Lower lobe of right lung (tissue), 2 donors: ENCODE measurements at regions not wholly inside any gene's neighbourhood (a gene's known extent, or its start where the extent isn't known, plus 50 kb on each side); places are given as distances from the start of the nearest gene placed in this dataset.
A peak's percentile ranks its signal among the peaks of the same experiment; 100 is the strongest.

Experiments used
- ATAC-seq, 2 donors: fragments of 200-7000 bp; cut with Tn5 transposase; one replicate each; pipeline ENCODE4 v1.9.1; 2020 to 2022; ENCODE audit warnings: mild to moderate bottlenecking in 2 of 2, moderate library complexity in 2 of 2
- DNase-seq: peaks from one replicate; pipeline ENCODE4 v3.0.0-alpha.2; 2020
- H3K27ac ChIP-seq: fragments of 200-600 bp; one replicate; pipeline ENCODE4 v1.8.0; 2022
- H3K27me3 ChIP-seq: fragments of 200-600 bp; one replicate; pipeline ENCODE4 v1.8.0; 2022; ENCODE audit warnings: low read depth
- H3K36me3 ChIP-seq: fragments of 200-600 bp; one replicate; pipeline ENCODE4 v1.8.0; 2022; ENCODE audit warnings: mild to moderate bottlenecking
- H3K4me1 ChIP-seq: fragments of 200-600 bp; one replicate; pipeline ENCODE4 v1.8.0; 2022
- H3K4me3 ChIP-seq: fragments of 200-600 bp; one replicate; pipeline ENCODE4 v1.8.0; 2022; ENCODE audit warnings: mild to moderate bottlenecking
- H3K9me3 ChIP-seq: fragments of 200-600 bp; one replicate; pipeline ENCODE4 v1.8.0; 2022
- CTCF ChIP-seq: fragments of 200-600 bp; IDR thresholded peaks from one replicate; pipeline ENCODE4 v1.8.0; 2022; ENCODE audit warnings: antibody characterized with exemption, mild to moderate bottlenecking
- intact Hi-C: fragments of 100-400 bp; cut with DNase I; formaldehyde crosslinking; loops from one replicate; pipeline ENCODE4 v1.11.0; 2022
- donor health status: DM: no; HTN: yes; CAD: no; lungs with severe emphysema.

- ATAC-seq (peak in 1 of 2 donors; percentile 58), DNase-seq (no peak)
- Histone ChIP-seq H3K4me1 (no peaks in the 10 kb centered on the region), H3K27me3 (peaks cover 15% of the 10 kb centered on the region), H3K4me3 (no peak overlapping the region), H3K27ac (no peak overlapping the region), H3K36me3 (no peaks in the 10 kb centered on the region), H3K9me3 (no peaks in the 10 kb centered on the region)
- peak; percentile 48 for TF ChIP-seq CTCF
- intact Hi-C loops: no loop called here
Observed at GRCh38 chr2:30026091-30027055, 105.0 kb upstream of the ALK start.

DNA sequence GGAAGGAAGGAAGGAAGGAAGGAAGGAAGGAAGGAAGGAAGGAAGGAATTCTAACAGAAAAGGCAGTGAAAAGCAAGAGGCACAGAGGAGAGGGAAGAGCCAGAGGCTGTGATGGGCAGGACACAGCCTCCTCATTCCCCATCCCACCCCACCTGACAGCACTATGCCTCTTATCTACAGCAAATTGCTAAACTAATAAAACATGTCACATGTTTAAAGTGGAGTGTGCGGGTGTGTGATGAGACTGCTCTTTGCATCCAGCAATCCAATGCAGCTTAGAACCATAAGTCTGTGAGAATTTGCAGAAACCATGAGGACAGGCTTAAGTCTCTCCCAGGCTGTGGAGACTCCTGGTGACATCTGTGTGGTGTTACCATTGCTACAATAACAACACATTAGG lies 108.4 kb upstream of the ALK start:
- ATAC-seq (no peak), DNase-seq (no peak)
- Histone ChIP-seq H3K4me1 (no peaks in the 10 kb centered on the region), H3K27me3 (peaks cover 15% of the 10 kb centered on the region), H3K4me3 (no peak overlapping the region), H3K27ac (no peak overlapping the region), H3K36me3 (no peaks in the 10 kb centered on the region), H3K9me3 (no peaks in the 10 kb centered on the region)
- TF ChIP-seq CTCF: no peak
- intact Hi-C loops: no loop called here

GRCh38 chr2:30030361-30030760 lies 109.0 kb upstream of the ALK start:
- H3K4me3 ChIP-seq: no peak overlapping the region
- H3K27me3 ChIP-seq: peaks cover 16% of the 10 kb centered on the region
- H3K9me3 ChIP-seq: no peaks in the 10 kb centered on the region
- TF ChIP-seq CTCF: no peak
- DNase-seq (no peak), ATAC-seq (peak; percentile 14 to 47)
- H3K36me3 ChIP-seq: no peaks in the 10 kb centered on the region
- intact Hi-C loops: no loop called here
- H3K27ac ChIP-seq: no peak overlapping the region
- H3K4me1 ChIP-seq: no peaks in the 10 kb centered on the region

GRCh38 chr2:30031184-30031583 lies 109.8 kb upstream of the ALK start:
- H3K27ac ChIP-seq: no peak overlapping the region
- DNase-seq: no peak
- intact Hi-C loops: no loop called here
- no peaks in the 10 kb centered on the region for H3K4me1 ChIP-seq
- H3K9me3 ChIP-seq: no peaks in the 10 kb centered on the region
- no peaks in the 10 kb centered on the region for H3K36me3 ChIP-seq
- no peak for TF ChIP-seq CTCF
- no peak overlapping the region for H3K4me3 ChIP-seq
- peaks cover 14% of the 10 kb centered on the region for H3K27me3 ChIP-seq
- ATAC-seq: no peak

DNA sequence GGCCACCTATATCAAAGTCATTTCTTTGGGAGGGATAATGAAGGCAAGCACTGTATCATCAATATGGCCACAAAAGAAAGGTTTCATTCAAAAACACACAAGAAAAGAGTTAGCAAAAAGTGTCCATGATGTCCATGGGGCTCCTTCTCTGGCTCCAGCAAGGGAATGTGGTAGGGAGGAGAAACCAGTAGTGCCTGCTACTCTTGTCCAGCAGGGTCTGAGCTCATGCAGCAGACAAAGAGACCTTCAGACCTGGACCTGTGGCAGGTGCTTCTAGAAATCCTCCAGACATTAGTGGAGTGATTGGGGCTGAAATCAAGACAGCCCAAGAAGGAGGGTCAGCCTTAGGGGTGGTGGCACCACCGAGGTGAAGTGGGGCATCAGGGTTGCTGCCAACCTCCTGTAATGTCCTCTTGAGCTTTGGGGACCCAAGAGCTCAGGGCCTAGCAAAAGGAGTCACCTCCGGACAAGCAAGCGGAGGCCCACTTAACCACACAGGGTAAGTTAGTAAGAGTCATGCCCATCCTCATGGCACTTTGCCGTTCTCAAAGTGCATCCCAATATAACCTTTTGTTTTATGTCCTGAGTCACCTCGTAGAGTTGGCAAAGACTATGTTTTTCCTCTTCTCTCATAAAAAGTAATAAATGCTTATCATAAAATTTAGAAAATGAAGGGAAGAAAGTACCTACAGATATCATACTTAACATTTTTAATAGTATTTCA lies 112.6 kb upstream of the YPEL5 start:
- ATAC-seq (no peak), DNase-seq (no peak)
- no peaks in the 10 kb centered on the region for H3K4me1 ChIP-seq
- peaks cover 3% of the 10 kb centered on the region for H3K27me3 ChIP-seq
- intact Hi-C loops: no loop called here
- H3K4me3 ChIP-seq: no peak overlapping the region
- H3K36me3 ChIP-seq: no peaks in the 10 kb centered on the region
- H3K9me3 ChIP-seq: no peaks in the 10 kb centered on the region
- TF ChIP-seq CTCF: no peak
- no peak overlapping the region for H3K27ac ChIP-seq
